ENCODE measurements at regions not wholly inside any gene's neighbourhood (a gene's known extent, or its start where the extent isn't known, plus 50 kb on each side); places are given as distances from the start of the nearest gene placed in this dataset.

GRCh38 chrX:867966-868647 is 237.5 kb downstream of the SHOX start:
- no peak overlapping the region for H3K4me3 ChIP-seq
- ATAC-seq (no peak), DNase-seq (no peak)
- H3K27me3 ChIP-seq = peaks cover 0 to 4% (median 0%) of the 10 kb centered on the region in 7 donors
- H3K9me3 ChIP-seq = peaks cover 0 to 23% (median 0%) of the 10 kb centered on the region in 11 donors
- H3K27ac ChIP-seq = no peak overlapping the region
- intact Hi-C loops (cut with DNase I) = no loop called here
- H3K36me3 ChIP-seq = no peaks in the 10 kb centered on the region
- H3K4me1 ChIP-seq = no peaks in the 10 kb centered on the region
- WGBS, 2 donors = 70 to 71% methylated on average over 18 of the region's 18 CpGs
- TF ChIP-seq, protein P1, sequence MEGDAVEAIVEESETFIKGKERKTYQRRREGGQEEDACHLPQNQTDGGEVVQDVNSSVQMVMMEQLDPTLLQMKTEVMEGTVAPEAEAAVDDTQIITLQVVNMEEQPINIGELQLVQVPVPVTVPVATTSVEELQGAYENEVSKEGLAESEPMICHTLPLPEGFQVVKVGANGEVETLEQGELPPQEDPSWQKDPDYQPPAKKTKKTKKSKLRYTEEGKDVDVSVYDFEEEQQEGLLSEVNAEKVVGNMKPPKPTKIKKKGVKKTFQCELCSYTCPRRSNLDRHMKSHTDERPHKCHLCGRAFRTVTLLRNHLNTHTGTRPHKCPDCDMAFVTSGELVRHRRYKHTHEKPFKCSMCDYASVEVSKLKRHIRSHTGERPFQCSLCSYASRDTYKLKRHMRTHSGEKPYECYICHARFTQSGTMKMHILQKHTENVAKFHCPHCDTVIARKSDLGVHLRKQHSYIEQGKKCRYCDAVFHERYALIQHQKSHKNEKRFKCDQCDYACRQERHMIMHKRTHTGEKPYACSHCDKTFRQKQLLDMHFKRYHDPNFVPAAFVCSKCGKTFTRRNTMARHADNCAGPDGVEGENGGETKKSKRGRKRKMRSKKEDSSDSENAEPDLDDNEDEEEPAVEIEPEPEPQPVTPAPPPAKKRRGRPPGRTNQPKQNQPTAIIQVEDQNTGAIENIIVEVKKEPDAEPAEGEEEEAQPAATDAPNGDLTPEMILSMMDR (IDR thresholded peaks at IDR 0.05) = no peak

DNA sequence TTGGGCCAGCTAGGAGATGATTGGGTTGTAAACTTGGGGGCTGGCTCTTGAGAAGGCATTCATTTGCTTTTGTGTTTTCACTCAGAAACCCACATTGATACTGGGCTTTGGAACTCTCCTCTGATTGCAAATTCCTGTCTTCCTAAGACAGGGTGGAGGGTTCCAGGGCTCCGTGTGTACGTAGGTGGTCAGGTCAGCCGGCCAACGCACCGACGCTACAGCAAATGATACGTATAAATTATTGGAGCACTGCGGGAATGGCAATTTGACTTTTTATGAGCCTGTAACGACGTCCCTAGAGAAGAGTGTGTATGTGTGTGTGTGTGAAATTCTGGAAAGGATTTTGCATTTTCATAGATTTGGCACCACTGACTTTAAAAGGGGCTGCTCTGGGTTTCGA is 236.9 kb downstream of the SHOX start:
- Histone ChIP-seq H3K4me1 (no peaks in the 10 kb centered on the region), H3K27me3 (peaks cover 0 to 4% (median 0%) of the 10 kb centered on the region in 7 donors), H3K4me3 (no peak overlapping the region), H3K36me3 (no peaks in the 10 kb centered on the region), H3K27ac (no peak overlapping the region), H3K9me3 (peaks cover 0 to 23% (median 0%) of the 10 kb centered on the region in 11 donors)
- TF ChIP-seq, protein P1 (IDR thresholded peaks at IDR 0.05) = no peak
- intact Hi-C loops (cut with DNase I) = no loop called here
- ATAC-seq = no peak
- DNase-seq = no peak
- 81 to 87% methylated on average over 11 of the region's 11 CpGs for WGBS, 2 donors

GRCh38 chrX:866441-866990 is 235.9 kb downstream of the SHOX start:
- no peaks in the 10 kb centered on the region for H3K36me3 ChIP-seq
- TF ChIP-seq, protein P1 (IDR thresholded peaks at IDR 0.05) = no peak
- DNase-seq (no peak), ATAC-seq (no peak)
- WGBS, 2 donors = 64 to 67% methylated on average over 18 of the region's 18 CpGs
- peaks cover 0 to 4% (median 0%) of the 10 kb centered on the region in 7 donors for H3K27me3 ChIP-seq
- H3K4me3 ChIP-seq = no peak overlapping the region
- H3K4me1 ChIP-seq = no peaks in the 10 kb centered on the region
- peaks cover 0 to 15% (median 0%) of the 10 kb centered on the region in 11 donors for H3K9me3 ChIP-seq
- no peak overlapping the region for H3K27ac ChIP-seq
- intact Hi-C loops (cut with DNase I) = no loop called here

DNA sequence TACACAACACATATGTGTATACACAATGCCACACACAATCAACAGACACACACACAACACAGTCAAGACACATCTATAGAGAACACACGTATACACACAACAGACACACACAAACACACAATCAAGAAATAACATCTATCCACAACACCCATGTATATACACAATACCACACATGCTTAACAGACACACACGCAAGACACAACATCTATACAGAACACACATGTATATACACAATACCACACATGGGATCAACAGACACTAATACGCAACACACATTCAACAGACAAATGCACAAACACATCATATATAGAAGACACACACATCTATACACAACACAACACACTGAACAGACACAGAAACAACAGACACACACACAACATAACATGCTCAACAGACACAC is 234.8 kb downstream of the SHOX start:
- peaks cover 0 to 4% (median 0%) of the 10 kb centered on the region in 7 donors for H3K27me3 ChIP-seq
- 67 to 83% methylated on average over 3 of the region's 3 CpGs for WGBS, 2 donors
- TF ChIP-seq, protein P1 (IDR thresholded peaks at IDR 0.05) = no peak
- H3K9me3 ChIP-seq = peaks cover 0 to 17% (median 0%) of the 10 kb centered on the region in 11 donors
- intact Hi-C loops (cut with DNase I) = no loop called here
- H3K4me3 ChIP-seq = no peak overlapping the region
- no peak for ATAC-seq
- H3K27ac ChIP-seq = no peak overlapping the region
- H3K36me3 ChIP-seq = no peaks in the 10 kb centered on the region
- no peak for DNase-seq
- no peaks in the 10 kb centered on the region for H3K4me1 ChIP-seq
